ENCODE measurements at regions not wholly inside any gene's neighbourhood (a gene's known extent, or its start where the extent isn't known, plus 50 kb on each side); places are given as distances from the start of the nearest gene placed in this dataset.

DNA sequence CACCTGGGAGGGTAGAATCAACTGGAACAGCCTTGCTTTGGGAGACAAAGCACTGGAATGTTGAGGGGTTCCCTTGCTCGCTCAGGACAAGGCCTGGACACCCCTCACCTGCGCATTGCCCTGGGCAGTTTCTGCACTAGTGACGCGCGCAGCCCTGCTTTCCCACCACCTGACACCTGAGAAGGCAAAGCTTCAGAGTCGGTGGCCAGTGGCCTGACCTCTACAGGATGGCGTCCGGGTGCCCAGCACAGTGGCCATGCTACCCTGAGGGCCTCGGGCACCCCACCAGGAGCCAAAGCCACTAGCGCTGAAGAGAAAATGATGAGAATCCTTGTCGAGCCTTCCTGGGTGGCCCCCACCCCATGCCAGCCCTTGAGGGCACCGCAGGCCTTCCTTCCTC lies 161.3 kb downstream of the OLFM1 start:
- no peak for TF ChIP-seq GATA2 (IDR thresholded peaks at IDR 0.05; ENCODE audit: low read depth, low read length)
- TF ChIP-seq GATA3 (IDR thresholded peaks at IDR 0.05; ENCODE audit: low read depth, low read length), result no peak
